K562 (cell line): ENCODE measurements at regions not wholly inside any gene's neighbourhood (a gene's known extent, or its start where the extent isn't known, plus 50 kb on each side); places are given as distances from the start of the nearest gene placed in this dataset.

Experiments used
- ARHGAP35 ChIP-seq: fragments of 450-650 bp; IDR thresholded peaks from 2 replicates; pipeline ENCODE4 v1.6.1; 2018; ENCODE audit not compliant: partially characterized antibody
- C11orf30 ChIP-seq: fragments of 450-650 bp; IDR thresholded peaks from 2 replicates; pipeline ENCODE4 v1.6.1; 2016; ENCODE audit warnings: low read depth, mild to moderate bottlenecking
- COPS2 ChIP-seq: fragments of 450-650 bp; conservative IDR thresholded peaks from 2 replicates; pipeline ENCODE4 v1.6.1; 2016; ENCODE audit warnings: mild to moderate bottlenecking, moderate library complexity
- DEAF1 ChIP-seq: fragments of 450-650 bp; formaldehyde crosslinking; IDR thresholded peaks from 2 replicates; pipeline ENCODE4 v1.4.0; 2020; ENCODE audit warnings: mild to moderate bottlenecking, moderate library complexity
- DIDO1 ChIP-seq: fragments of 450-650 bp; IDR thresholded peaks from 2 replicates; pipeline ENCODE4 v1.6.1; 2016; ENCODE audit warnings: low read depth, missing biosample characterization, missing genetic modification characterization
- E2F5 ChIP-seq: sonication (generic); formaldehyde crosslinking; IDR thresholded peaks from 2 replicates; pipeline ENCODE4 v1.8.0; 2022; ENCODE audit warnings: mild to moderate bottlenecking, missing genetic modification reagents
- E2F6 ChIP-seq, 2 experiments: IDR thresholded peaks; 2 replicates each; pipeline ENCODE4 v1.6.1; 2011; ENCODE audit warnings: borderline replicate concordance in 1 of 2, control low read depth in 1 of 2, low read depth in 1 of 2, low read length in 1 of 2, mild to moderate bottlenecking in 1 of 2, mixed read lengths in 1 of 2, moderate library complexity in 1 of 2; ENCODE audit not compliant: insufficient read depth in 1 of 2, insufficient read length in 1 of 2, poor library complexity in 1 of 2, severe bottlenecking in 1 of 2; ENCODE audit errors: extremely low read depth in 1 of 2
- HES1 ChIP-seq: fragments of 450-650 bp; IDR thresholded peaks from 2 replicates; pipeline ENCODE4 v1.6.1; 2016; ENCODE audit warnings: low read depth, mild to moderate bottlenecking, moderate library complexity
- KDM1A ChIP-seq, 2 experiments: fragments of 450-650 bp; IDR thresholded peaks; 2 replicates each; pipeline ENCODE4 v1.6.1; 2016; ENCODE audit warnings: mild to moderate bottlenecking in 2 of 2
- MYBL2 ChIP-seq, 2 experiments: fragments of 450-650 bp in 1 of 2; sonication (generic) in 1 of 2; formaldehyde crosslinking in 1 of 2; IDR thresholded peaks; 2 replicates each; pipeline versions ENCODE4 v1.6.1 to v1.8.1; 2017 to 2022; ENCODE audit warnings: borderline replicate concordance in 1 of 2, inconsistent platforms in 1 of 2, low read depth in 1 of 2, mild to moderate bottlenecking in 1 of 2, missing genetic modification reagents in 1 of 2, moderate library complexity in 1 of 2
- NCOA2 ChIP-seq, 2 experiments: fragments of 450-650 bp; IDR thresholded peaks; 2 replicates each; pipeline ENCODE4 v1.6.1; 2018; ENCODE audit warnings: mild to moderate bottlenecking in 2 of 2, moderate library complexity in 1 of 2; ENCODE audit not compliant: partially characterized antibody in 2 of 2
- NONO ChIP-seq, 2 experiments: fragments of 200-400 bp in 1 of 2; fragments of 450-650 bp in 1 of 2; formaldehyde crosslinking in 1 of 2; IDR thresholded peaks; 2 replicates each; pipeline ENCODE4 v1.6.1; 2017; ENCODE audit warnings: low read depth in 2 of 2, mild to moderate bottlenecking in 2 of 2, moderate library complexity in 2 of 2, low read length in 1 of 2
- PCBP1 ChIP-seq: fragments of 200-400 bp; formaldehyde crosslinking; IDR thresholded peaks from 2 replicates; pipeline ENCODE4 v1.6.1; 2018; ENCODE audit warnings: mild to moderate bottlenecking, low read depth, low read length; ENCODE audit not compliant: poor library complexity, severe bottlenecking
- RCOR1 ChIP-seq, 2 experiments: IDR thresholded peaks; 2 replicates each; pipeline ENCODE4 v1.6.1; 2012; ENCODE audit warnings: low read depth in 2 of 2, low read length in 2 of 2, borderline replicate concordance in 1 of 2, improper control_type of control experiment in 1 of 2
- ZBTB7A ChIP-seq: IDR thresholded peaks from 2 replicates; pipeline ENCODE4 v1.6.1; 2011; ENCODE audit warnings: low read depth, mild to moderate bottlenecking, low read length, moderate library complexity, borderline replicate concordance; ENCODE audit not compliant: control insufficient read depth
- ZBTB9 ChIP-seq: fragments of 450-650 bp; formaldehyde crosslinking; IDR thresholded peaks from 2 replicates; pipeline ENCODE4 v1.4.0; 2020; ENCODE audit warnings: mild to moderate bottlenecking, moderate library complexity
- ZNF280B ChIP-seq: fragments of 250-450 bp; sonication (Bioruptor Pico); IDR thresholded peaks from 2 replicates; pipeline ENCODE4 v1.5.1; 2021; ENCODE audit warnings: mild to moderate bottlenecking
- ZNF41 ChIP-seq: fragments of 250-450 bp; sonication (Bioruptor Pico); conservative IDR thresholded peaks from 2 replicates; pipeline ENCODE4 v1.4.0; 2020; ENCODE audit warnings: mild to moderate bottlenecking

GRCh38 chr16:85491058-85491771 lies 121.9 kb upstream of the GSE1 start (continued):
- TF ChIP-seq ARHGAP35 = no peak
- no peak for TF ChIP-seq COPS2
- no peak for TF ChIP-seq C11orf30
- TF ChIP-seq E2F6 (IDR thresholded peaks at IDR 0.05; ENCODE audit: borderline replicate concordance in 1 of 2, extremely low read depth in 1 of 2, insufficient read depth in 1 of 2, insufficient read length in 1 of 2, low read depth in 1 of 2, low read length in 1 of 2, poor library complexity in 1 of 2, severe bottlenecking in 1 of 2) = no peak
- TF ChIP-seq PCBP1 = no peak
- peak; percentile 24; the same call in 1 of the 2 replicates for TF ChIP-seq ZBTB9
- TF ChIP-seq RCOR1 (IDR thresholded peaks at IDR 0.05; ENCODE audit: borderline replicate concordance in 1 of 2, low read depth in 2 of 2, low read length in 2 of 2) = peak in 1 of 2 experiments; percentile 56; a peak in 1 of 4 replicates
- TF ChIP-seq ZBTB7A = peak; percentile 70
- TF ChIP-seq DEAF1 (CRISPR knock-in tag) = peak; percentile 52
- no peak for TF ChIP-seq DIDO1 (tag)
- no peak for TF ChIP-seq KDM1A (IDR thresholded peaks at IDR 0.05)
- no peak for TF ChIP-seq MYBL2 (IDR thresholded peaks at IDR 0.05; ENCODE audit: low read depth)
- TF ChIP-seq MYBL2 (CRISPR knock-in tag; IDR thresholded peaks at IDR 0.05; ENCODE audit: borderline replicate concordance) = no peak
- TF ChIP-seq ZNF280B (CRISPR knock-in tag) = no peak
- TF ChIP-seq ZNF41 = no peak
- TF ChIP-seq NONO (IDR thresholded peaks at IDR 0.05; ENCODE audit: low read depth in 2 of 2, low read length in 1 of 2) = no peak
- no peak for TF ChIP-seq HES1
- TF ChIP-seq NCOA2 (IDR thresholded peaks at IDR 0.05; ENCODE audit: partially characterized antibody in 2 of 2) = no peak
- no peak for TF ChIP-seq E2F5
